ENCODE measurements at regions not wholly inside any gene's neighbourhood (a gene's known extent, or its start where the extent isn't known, plus 50 kb on each side); places are given as distances from the start of the nearest gene placed in this dataset.

DNA sequence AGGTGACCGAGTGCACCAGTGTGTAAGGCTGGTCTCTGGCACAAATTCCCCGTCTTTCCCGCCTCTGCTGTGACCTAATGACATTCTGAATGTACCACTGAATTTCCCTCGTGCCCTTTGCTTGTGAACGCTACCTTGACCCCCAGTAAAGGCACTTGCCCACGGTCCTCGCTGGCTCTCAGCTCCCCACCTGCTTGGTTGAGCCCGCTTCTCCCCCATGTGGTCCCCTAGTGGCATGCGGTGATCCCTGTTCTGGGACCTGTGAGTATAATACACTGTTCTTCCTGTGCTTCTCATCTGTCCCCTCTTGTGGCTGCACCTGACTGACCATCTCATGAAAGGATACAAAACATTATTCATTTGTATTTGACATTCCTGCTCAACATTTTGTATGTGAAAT is 495.7 kb downstream of the INHBA start:
- DNase-seq, result no peak

DNA sequence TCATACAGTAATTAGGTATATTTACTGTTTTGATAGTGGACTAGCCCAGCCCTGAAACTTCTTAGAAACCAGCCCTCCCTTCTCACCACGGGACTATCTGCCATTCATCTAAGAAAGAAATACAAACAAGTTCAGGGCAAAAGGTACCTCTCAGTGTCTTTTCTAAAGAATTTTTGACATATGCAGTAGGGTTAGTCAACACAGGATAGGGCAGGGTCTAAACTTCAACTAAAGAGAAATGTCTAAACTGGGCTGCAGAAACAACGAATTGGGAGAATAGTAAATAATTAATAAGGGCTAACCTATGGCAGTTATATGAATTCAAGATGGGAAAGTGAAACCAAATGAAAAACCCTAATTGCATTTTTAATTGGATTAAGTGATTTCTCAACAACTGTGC is 496.6 kb downstream of the INHBA start:
- no peak for DNase-seq

DNA sequence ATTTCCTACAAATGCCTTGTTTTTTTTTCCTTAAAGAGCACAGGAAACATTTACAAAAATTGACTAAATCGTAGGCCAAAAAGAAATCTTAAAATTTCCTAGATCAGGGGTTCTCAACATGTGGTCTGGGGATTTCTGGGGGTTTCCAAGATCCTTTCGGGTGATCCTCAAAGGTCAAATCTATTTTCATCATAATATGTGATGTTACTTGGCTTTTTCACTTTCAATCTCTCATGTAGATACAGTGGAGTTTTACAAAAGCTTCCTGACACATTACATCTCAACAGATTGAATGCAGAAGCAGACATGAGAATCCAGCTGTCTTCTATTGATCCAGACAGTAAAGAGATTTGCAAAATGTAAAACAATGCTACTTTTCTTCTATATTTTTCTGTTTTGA is 497.3 kb downstream of the INHBA start:
- no peak for DNase-seq

DNA sequence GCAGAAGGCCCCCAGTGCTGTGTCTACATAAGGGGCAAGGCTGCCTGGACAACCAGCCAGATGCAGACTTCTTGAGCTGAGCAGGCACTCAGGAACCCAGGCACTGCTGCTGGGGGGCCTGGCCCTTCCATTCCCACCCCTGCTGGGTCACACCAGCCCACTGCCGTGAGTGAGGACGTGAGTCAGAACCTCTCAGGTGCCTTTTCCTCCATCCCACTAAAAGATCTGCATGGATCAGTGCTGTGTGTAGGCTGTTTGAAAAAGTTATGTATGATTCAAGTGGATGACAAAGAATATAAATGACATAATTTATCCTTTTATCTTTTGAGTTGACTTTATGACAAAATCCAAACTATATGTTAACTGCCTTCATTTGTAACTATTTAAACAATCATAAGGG is 499.3 kb downstream of the INHBA start:
- no peak for DNase-seq

DNA sequence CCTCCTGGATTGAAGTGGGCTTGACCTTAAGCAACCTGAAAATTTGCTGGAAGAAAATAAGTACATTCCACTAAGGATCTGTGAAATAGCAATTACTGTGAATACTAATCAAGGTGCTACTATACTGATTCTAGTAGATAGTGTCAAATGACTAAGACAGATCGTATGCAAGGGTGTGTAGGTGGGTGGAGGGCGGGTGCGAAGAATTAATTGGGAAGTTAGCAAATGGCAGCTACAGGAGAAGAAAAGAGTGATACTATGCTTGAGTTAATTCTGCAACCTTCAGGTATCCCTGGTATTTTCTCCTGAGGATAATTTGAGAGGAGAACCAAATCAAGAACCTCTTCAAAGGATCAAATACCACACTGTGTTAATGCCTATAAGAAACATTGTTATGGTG is 501.9 kb downstream of the INHBA start:
- DNase-seq, result no peak

DNA sequence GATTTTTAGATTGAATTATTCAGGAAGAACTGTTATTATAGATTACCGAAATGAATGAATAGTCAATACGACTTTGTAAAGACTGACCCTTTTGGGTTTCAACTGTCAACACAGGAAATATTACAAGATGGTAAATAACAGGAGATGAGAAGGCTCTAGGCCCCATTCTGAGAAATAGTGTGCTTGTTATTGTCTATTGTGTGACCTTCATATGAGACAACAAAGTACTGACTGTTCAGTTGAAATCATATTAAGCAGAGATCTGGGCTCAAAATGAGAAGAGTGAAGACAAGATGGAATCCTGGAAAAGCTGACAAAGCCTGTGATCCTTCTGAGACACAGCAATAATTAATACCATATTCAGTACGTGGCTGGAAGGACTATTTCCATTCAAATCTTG is 503.8 kb downstream of the INHBA start:
- DNase-seq, result no peak

DNA sequence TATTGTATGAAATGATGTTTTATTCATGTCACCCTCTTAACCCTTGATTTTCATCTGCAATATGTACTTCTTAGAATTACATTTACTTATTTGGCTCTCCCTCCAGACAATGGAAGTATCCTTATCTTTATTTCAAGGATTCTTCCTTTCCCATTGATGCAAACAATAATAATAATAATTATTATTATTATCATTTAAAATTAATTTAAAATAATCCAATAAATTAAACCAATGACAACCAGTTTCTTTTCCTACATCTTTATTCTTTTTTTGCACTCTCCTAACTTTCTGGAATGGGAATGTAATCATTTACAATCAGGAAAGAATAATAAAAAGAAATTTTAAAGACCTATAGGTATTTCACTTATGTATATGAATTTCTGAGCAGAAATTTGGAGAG is 504.4 kb downstream of the INHBA start:
- no peak for DNase-seq

DNA sequence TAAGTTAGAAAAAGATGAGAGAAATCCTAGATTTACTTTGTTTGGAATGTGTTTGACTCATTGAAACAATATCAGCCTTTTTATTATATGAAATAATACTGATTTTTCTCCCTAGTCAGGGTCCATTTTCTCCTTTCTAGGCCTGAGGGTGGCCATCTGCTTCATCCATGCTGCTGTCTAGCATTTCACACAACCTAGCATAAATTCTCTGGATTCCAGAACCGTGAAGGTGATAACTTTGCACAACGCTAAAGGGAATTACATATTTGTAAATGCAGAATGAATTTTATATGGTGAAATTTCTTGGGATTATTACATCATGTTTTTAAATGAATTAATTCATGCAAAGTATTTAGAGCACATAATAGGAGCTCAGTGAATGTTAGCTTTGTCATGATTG is 505.1 kb downstream of the INHBA start:
- DNase-seq, result no peak

DNA sequence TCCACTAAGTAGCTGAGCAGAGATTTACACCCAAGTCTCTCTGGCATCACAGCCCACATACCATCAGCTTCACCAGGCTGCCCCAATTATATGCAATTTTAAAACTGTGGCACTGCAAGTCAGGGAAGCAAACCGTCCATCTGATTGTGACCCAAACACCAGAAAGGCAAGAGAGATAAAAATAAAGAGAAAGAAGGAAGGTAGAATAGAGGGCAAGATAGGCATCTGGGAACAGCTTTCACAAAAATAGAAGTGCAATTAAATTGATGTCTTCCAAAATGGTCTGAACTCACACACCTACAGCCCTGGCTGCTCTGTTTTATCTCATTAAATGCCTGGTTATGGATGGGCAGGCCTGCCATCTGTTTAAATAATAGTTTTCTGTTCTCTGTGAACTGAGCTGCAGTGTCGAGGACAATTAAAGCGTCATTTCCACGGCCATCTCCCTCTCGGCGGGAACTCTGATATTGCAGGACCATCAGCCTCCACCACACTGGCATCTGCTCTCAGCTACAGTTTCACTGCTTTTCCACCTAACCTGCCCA is 509.1 kb downstream of the INHBA start:
- DNase-seq, result no peak

DNA sequence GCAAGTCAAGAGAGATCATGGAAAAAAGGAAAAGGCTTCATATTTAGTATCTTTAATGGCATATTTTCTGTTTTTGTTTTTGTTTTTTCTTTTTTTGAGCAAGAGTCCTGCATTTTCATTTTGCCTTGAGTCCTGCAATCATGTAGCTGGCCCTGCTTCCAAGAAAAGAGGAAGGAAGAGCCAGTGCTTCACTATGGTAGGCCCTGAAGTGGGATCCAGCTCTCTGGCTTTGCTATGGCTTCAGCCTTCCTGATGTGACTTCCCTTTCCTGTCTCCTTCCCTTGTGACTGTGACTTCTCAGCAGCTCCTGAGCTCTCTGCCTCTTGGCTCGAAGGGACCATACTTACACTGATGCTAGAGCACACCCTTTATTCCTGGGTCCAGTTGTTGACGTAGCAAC is 512.3 kb downstream of the INHBA start:
- no peak for DNase-seq

DNA sequence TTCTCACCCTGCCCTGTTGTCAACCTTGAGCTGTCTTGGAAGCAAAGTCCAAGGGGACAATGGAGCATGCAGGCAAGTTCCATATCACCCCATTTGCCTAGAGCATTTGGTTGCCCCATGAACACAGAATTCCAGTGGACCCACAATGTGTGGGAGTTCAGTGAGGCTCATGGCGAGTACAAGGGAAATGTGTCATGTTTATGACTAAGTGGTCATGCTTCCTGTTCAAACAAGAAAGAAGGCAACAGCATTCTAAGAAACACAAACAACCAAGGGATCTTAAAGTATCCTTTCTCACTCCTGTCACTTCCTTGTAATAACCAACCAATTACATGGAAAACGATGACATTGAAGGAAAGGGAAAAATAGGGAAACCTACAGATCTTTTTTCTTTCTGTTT is 513.0 kb downstream of the INHBA start:
- no peak for DNase-seq

DNA sequence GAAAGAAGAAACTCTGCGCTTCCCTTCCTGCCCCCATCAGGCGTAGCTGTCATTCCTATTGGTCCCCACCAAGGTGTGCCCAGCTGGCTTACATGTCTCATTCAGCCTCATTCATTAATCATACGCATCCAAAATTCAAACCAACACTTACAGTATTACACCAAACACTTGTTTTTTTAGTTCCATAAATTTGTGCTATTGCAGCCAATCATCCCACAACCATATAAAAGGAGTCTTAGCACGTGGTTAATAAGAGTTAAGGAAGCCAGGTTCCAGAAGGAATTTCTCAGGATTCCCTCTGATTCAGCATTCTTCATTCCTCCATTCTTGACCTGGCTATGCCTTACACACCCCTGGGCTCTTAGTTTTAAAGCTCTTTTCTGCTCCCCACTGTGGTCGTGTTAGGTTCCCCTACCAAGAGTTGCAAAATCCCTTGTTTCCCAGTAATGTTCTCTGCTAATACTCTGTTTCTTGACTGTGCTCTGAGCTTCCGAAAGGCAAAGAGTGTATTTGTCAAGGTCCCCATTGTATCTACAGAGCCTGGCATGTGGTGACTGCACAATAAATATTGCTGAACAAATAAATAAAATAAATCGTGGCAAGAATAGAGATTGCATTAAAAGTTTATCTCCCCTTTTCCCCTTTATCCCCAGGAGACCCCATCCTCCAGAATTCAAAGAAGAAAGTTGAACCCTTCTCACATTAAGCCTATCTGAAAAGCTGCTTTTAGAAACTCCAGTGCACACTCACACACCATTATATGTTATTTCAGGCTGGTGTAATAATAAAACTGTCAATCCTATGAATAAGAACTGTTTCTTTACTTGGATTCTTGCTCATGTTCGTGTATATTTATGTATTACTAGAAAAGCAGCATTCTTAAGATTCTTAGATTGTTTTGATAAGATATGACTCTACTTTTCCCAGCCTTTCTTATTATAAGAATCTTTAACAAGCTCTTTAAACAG is 514.4 kb downstream of the INHBA start:
- DNase-seq, result no peak

DNA sequence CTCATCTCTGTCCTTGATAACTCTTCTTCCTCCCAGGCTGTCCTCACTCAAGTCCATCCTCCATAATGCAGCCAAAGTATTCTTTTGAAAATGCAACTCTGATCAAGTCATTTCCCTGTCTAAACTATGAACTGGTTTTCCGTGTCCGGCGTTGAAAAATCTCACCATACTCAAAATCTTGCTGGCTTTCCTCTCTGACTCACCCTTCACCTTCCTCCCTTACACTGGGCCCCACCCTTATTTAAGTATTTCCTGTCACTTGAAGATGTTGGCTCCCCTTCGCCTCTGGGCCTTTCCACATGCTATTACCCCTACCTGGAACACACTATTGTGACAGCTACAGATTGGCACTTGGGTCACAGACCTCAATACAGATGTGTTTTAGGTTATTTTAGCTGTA is 515.6 kb downstream of the INHBA start:
- no peak for DNase-seq

DNA sequence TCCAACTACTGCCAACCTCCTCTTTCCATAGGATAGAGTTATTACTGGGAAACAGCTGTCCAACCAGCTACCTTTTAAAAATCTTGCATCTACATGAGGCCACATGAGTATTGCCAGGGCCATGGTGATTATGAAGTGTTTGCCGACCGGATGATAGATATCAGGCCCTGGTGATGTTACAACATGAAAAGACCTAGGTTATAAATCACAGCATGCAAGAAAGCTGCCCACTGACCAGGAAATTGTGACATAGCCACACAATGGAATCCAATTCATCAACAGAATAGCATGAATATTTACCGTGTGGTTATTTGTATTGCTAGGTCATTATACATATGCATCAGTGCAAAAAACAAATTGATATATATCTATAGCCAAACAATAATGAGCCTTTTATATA is 517.0 kb downstream of the INHBA start:
- no peak for DNase-seq

DNA sequence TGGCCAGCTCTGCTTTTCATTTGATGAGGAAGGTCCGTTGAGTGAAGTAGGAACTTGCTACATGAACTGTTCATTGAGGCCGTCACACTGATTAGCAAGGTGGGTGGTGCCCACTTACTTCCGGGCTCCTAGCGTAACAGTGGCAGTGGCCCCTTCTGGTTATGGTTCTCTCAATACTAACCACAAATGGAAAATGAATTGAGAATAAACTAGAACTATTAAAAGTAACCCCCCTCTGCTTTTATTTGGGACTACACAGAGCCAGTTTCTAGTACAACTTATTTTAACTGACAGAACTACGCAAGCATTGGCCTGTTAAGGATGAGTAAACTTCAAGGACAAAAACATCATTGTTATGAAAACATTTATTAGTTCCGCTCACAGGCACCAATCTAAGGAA is 519.1 kb downstream of the INHBA start:
- DNase-seq, result no peak

DNA sequence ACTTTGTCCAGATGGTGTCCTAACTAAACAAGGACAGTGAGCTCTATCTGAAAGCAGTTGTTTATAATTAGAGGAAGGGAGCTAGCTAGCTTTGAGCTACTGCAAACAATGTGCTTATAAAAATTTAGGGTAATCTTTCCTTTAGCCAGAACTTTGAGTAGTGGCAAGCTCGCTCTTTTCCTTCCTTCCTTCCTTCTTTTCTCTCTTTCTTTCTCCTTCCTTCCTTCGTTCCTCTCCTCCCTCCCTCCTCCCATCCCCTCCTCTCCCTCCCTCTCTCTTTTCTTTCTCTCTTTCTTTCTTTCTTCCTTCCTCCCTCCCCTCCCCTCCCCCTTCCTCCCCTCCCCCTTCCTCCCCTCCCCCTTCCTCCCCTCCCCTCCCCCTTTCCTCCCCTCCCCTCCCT is 520.1 kb downstream of the INHBA start:
- no peak for DNase-seq

DNA sequence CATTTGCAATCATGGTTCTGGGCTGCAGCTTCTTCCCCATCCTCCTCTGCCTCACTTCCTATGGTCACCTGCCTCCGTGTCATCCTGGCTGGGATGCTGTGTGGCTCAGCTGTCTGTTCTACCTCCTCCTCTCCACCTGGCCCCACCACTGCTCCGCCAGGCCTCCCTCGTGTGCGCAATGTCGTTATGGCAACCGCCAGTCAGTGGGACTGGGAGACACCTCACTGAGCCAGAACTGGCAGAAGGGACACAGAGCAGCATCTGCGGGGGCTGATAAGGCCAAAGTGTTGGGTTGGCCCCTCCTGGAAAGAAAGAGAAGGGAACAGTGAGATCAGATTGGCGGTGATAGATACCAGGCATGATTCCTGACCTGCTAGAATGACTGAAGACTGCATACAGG is 527.5 kb downstream of the INHBA start:
- no peak for DNase-seq

DNA sequence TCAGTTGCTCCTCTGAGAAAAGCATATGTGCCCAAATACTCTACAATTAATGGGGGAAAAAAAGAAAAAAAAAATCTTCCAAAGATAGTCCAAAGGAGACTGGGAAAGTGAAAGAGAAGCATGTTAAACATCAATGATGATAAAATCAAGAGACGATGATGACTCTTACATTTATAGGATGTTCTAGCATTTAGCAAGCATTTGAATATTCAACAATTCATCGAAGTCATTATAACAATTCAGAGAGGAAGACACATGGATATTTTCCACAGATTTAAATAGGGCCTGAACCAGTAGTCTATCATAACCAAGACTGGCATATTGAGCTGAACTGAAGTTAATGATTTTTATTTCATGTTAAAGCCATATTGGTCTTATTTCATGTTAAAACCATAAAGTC is 528.4 kb downstream of the INHBA start:
- no peak for DNase-seq

DNA sequence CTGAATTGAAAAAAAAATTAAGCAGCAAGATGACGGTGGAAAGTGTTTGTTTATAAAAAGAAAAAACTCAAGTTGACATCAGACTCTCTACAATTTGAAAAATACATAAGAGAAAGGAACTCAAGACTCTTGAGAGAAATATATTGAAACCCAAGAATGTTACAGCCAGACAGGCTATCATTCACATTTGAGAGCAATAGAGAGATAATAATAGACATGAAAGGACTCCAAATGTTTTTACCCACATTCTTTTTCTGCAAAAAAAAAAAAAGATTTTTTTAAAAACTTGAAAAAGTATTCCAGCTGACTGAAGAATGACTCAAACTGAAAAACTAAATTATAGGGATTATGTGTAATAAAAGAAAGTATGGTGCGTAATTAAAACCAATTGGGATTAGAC is 532.4 kb downstream of the INHBA start:
- no peak for DNase-seq

DNA sequence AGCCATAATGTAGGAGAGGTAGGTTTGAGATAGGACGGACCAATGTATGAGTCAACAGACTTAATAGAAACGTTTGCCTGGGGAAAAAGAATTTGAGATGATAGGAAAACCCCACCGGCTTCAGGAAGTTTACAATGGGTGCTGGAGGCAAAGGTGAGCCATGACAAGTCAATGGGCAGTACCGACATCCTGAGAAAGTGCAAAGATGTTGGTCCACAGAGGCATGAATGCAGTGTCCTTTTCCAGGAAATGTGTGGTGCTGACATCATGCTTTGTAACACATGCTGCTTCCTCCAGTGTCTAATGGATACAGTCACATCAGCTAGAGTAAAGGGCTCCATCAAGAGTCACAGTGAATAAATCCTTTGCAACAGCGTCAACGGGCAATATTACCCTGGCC is 533.6 kb downstream of the INHBA start:
- no peak for DNase-seq

DNA sequence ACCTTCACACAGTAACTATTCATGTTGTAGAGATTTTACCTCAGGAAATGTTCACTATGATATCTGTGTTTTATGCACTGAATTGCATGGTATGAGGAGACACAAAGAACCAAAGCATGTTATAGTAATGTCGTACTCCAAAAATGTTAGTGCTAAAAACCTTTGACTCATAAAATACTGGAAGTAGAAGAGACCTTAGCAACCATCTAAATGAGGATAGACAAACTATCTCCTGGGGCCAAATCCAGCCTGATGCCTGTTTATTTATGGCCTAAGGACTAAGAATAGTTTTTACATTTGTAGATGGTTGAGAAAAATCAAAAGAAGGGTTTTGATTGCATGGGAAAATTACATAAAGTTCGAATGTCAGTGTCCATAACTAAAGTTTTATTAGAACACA is 535.1 kb downstream of the INHBA start:
- no peak for DNase-seq

DNA sequence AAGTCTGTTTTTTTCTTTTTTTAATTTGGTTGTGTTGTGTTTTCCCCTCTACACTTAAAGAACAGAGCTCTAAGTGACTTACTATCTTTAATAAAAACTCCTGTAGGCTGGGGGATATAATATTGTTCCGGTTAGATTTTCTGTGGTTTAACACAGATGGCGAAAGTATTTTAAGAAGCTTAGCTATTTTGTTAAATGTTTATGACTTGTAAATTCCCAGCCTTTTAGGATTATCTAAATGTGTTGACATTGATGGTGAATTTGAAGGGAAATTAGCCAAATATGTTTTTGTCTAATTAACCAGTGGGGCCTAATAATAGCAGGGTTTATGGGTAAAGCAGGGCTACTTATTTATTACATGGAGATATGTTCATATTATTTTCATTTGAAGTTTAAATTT is 538.5 kb downstream of the INHBA start:
- no peak for DNase-seq

DNA sequence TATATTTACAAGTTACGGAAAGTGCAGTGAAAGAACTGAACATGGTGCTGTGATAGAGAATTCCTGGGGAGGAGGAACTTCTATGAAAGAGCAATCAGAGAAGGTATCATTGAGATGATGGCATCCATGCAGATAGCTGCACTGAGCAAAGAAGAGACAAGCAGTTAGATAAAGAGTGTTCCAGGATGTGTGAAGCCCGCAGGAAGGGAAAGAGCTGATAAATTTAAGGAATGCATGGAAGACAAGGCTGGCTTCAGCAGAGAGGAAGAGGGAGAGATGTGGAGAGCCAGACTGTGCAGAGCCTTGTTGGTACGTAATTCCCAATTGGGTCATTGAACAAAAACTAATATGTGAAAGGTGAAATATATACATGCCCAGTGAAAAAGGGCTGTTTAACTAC is 538.9 kb downstream of the INHBA start:
- no peak for DNase-seq

DNA sequence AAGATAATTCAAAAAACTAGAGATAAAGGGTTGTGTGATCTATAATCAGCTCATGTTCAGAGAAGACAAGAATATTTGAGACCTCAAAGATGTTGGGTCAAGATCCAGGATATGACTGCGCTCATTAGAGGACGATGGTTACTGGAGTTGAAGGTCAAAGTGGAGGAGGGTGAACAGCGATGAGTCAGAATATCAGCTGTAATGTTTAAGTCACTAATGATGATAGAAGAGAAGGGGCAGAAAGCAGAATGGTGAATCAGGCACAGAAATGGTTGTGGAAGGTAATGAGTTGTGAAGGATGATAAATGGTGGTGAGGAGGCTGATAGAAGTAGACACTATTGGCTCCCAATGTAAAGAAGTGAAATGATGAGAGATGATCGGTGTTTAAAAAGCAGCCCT is 540.3 kb downstream of the INHBA start:
- DNase-seq, result no peak

DNA sequence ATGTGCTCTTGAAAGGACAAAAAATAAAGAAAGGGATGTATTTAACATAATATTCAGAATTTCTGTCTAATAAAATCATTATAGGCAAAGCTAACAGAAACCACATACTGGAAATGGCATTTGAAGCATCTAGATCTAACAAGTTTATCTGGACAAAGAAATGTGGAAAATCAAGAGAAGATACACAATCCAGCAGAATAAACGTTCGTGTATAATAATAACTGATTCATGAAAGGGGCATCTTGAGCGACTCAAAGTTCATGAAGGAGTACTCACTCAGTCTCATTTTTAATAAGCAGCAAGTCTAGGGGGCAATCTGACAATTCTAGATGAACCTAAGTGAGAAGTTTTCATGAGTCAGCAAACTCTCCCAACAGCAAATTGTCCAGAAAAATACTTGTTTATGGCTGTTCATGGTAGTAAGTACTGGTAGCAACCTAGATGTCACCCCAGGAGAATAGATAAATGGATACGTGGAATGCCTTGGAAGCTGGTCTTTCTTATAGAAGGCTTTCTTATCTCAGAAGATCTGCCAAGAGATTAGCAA is 541.8 kb downstream of the INHBA start:
- no peak for DNase-seq

Measured in 8988T (cell line).